NCI-H187 (cell line): ENCODE measurements at regions not wholly inside any gene's neighbourhood (a gene's known extent, or its start where the extent isn't known, plus 50 kb on each side); places are given as distances from the start of the nearest gene placed in this dataset.
"Not testable (repeated sequence)": the region's sequence is repeated elsewhere in the genome, so short reads cannot be mapped to it uniquely, and the experiment has no call there.

Source experiments
- DNase-seq, 2 experiments: peaks; one replicate each; lab custom pipeline; 2025; lab: John Stamatoyannopoulos, UW

- DNase-seq, result no peak
Observed at GRCh38 chr12:29957835-29958234, 174.1 kb upstream of the TMTC1 start.

GRCh38 chr12:29945904-29946303 is 162.2 kb upstream of the TMTC1 start:
- DNase-seq, result no peak

GRCh38 chr12:29944269-29945000 is 160.7 kb upstream of the TMTC1 start:
- DNase-seq, result no peak

GRCh38 chr12:29943683-29944082 is 159.9 kb upstream of the TMTC1 start:
- no peak for DNase-seq

- DNase-seq, result no peak
Observed at GRCh38 chr12:29940811-29941210, 157.1 kb upstream of the TMTC1 start.

GRCh38 chr12:29930503-29930902 is 146.8 kb upstream of the TMTC1 start:
- DNase-seq, result no peak

- no peak for DNase-seq
Observed at GRCh38 chr12:29929295-29929694, 145.6 kb upstream of the TMTC1 start.

GRCh38 chr12:29921307-29921706 is 137.6 kb upstream of the TMTC1 start:
- no peak for DNase-seq

GRCh38 chr12:29908157-29908556 is 124.4 kb upstream of the TMTC1 start:
- DNase-seq, result no peak

GRCh38 chr12:29907461-29907860 is 123.7 kb upstream of the TMTC1 start:
- DNase-seq, result no peak

- DNase-seq, result no peak
Observed at GRCh38 chr12:29902043-29902442, 118.3 kb upstream of the TMTC1 start.

- DNase-seq, result no peak
Observed at GRCh38 chr12:29901585-29901984, 117.8 kb upstream of the TMTC1 start.

GRCh38 chr12:29899212-29899931 is 115.6 kb upstream of the TMTC1 start:
- no peak for DNase-seq

GRCh38 chr12:29895966-29896365 is 112.2 kb upstream of the TMTC1 start:
- DNase-seq, result no peak

GRCh38 chr12:29893002-29893401 is 109.3 kb upstream of the TMTC1 start:
- DNase-seq, result no peak

- no peak for DNase-seq
Observed at GRCh38 chr12:29891792-29892191, 108.0 kb upstream of the TMTC1 start.

- no peak for DNase-seq
Observed at GRCh38 chr12:29889737-29890136, 106.0 kb upstream of the TMTC1 start.

- DNase-seq, result no peak
Observed at GRCh38 chr12:29888777-29889176, 105.0 kb upstream of the TMTC1 start.

- DNase-seq, result not testable (repeated sequence)
Observed at GRCh38 chr12:29884957-29885356, 101.2 kb upstream of the TMTC1 start.

GRCh38 chr12:29883941-29884554 is 100.3 kb upstream of the TMTC1 start:
- DNase-seq, result no peak

- no peak for DNase-seq
Observed at GRCh38 chr12:29883525-29883924, 99.8 kb upstream of the TMTC1 start.

- no peak for DNase-seq
Observed at GRCh38 chr12:29882846-29883245, 99.1 kb upstream of the TMTC1 start.

GRCh38 chr12:29880987-29881386 is 97.2 kb upstream of the TMTC1 start:
- DNase-seq, result no peak
